GM21717 (cell line): ENCODE measurements at regions not wholly inside any gene's neighbourhood (a gene's known extent, or its start where the extent isn't known, plus 50 kb on each side); places are given as distances from the start of the nearest gene placed in this dataset.

Source experiments
- ATAC-seq: cut with Tn5 transposase; IDR thresholded peaks from one replicate; pipeline ENCODE4 v1.9.1; 2021; ENCODE audit warnings: mild to moderate bottlenecking, moderate library complexity; ENCODE audit not compliant: unreplicated experiment

- no peak for ATAC-seq
Observed at GRCh38 chr2:42864222-42864621, 71.8 kb upstream of the HAAO start.

GRCh38 chr2:42863751-42864150, 71.4 kb upstream of the HAAO start:
- no peak for ATAC-seq

- no peak for ATAC-seq
Observed at GRCh38 chr2:42863320-42863719, 70.9 kb upstream of the HAAO start.

- no peak for ATAC-seq
Observed at GRCh38 chr2:42862669-42863185, 70.3 kb upstream of the HAAO start.

GRCh38 chr2:42861321-42861720, 68.9 kb upstream of the HAAO start:
- ATAC-seq, result no peak

GRCh38 chr2:42860319-42861094, 68.1 kb upstream of the HAAO start:
- no peak for ATAC-seq

GRCh38 chr2:42859791-42860190, 67.4 kb upstream of the HAAO start:
- no peak for ATAC-seq

GRCh38 chr2:42859006-42859552, 66.7 kb upstream of the HAAO start:
- no peak for ATAC-seq

GRCh38 chr2:42858140-42859005, 66.0 kb upstream of the HAAO start:
- ATAC-seq, result no peak

- ATAC-seq, result no peak
Observed at GRCh38 chr2:42856891-42857632, 64.7 kb upstream of the HAAO start.

- ATAC-seq, result no peak
Observed at GRCh38 chr2:42856106-42856860, 63.9 kb upstream of the HAAO start.

- ATAC-seq, result no peak
Observed at GRCh38 chr2:42855221-42855970, 63.0 kb upstream of the HAAO start.

GRCh38 chr2:42854207-42854818, 61.9 kb upstream of the HAAO start:
- ATAC-seq, result no peak

GRCh38 chr2:42853549-42854206, 61.3 kb upstream of the HAAO start:
- ATAC-seq, result no peak

GRCh38 chr2:42852798-42853197, 60.4 kb upstream of the HAAO start:
- no peak for ATAC-seq

GRCh38 chr2:42851740-42852250, 59.4 kb upstream of the HAAO start:
- ATAC-seq, result no peak

- ATAC-seq, result no peak
Observed at GRCh38 chr2:42851186-42851585, 58.8 kb upstream of the HAAO start.
